Activated T-cell treated with anti-CD3 and anti-CD28 coated beads for 48 hours (primary cell): ENCODE measurements at regions not wholly inside any gene's neighbourhood (a gene's known extent, or its start where the extent isn't known, plus 50 kb on each side); places are given as distances from the start of the nearest gene placed in this dataset.

Experiments
- DNase-seq: peaks from one replicate; pipeline ENCODE4 v3.0.0-alpha.2; 2020; ENCODE audit warnings: low read depth

- no peak for DNase-seq
Observed at GRCh38 chr11:8740129-8740528, 57.5 kb downstream of the RPL27A start.

GRCh38 chr11:8744423-8744822 is 61.8 kb downstream of the RPL27A start:
- no peak for DNase-seq

- no peak for DNase-seq
Observed at GRCh38 chr11:8745431-8746253, 63.0 kb downstream of the RPL27A start.

- no peak for DNase-seq
Observed at GRCh38 chr11:8746331-8746974, 63.9 kb downstream of the RPL27A start.

GRCh38 chr11:8747173-8747572 is 64.6 kb downstream of the RPL27A start:
- DNase-seq: no peak

- DNase-seq: no peak
Observed at GRCh38 chr11:8748317-8748716, 65.7 kb downstream of the RPL27A start.

- DNase-seq: no peak
Observed at GRCh38 chr11:8749202-8749601, 66.6 kb downstream of the RPL27A start.

GRCh38 chr11:8754241-8754640 is 71.6 kb downstream of the RPL27A start:
- no peak for DNase-seq

- no peak for DNase-seq
Observed at GRCh38 chr11:8756201-8756600, 73.6 kb downstream of the RPL27A start.

GRCh38 chr11:8757047-8757446 is 74.5 kb downstream of the RPL27A start:
- DNase-seq: no peak

GRCh38 chr11:8757533-8757932 is 74.9 kb downstream of the RPL27A start:
- DNase-seq: no peak

GRCh38 chr11:8758619-8759169 is 76.1 kb downstream of the RPL27A start:
- DNase-seq: no peak

- no peak for DNase-seq
Observed at GRCh38 chr11:8759634-8760033, 77.0 kb downstream of the RPL27A start.

GRCh38 chr11:8760896-8761295 is 78.3 kb downstream of the RPL27A start:
- no peak for DNase-seq

- DNase-seq: no peak
Observed at GRCh38 chr11:8763070-8763685, 80.6 kb downstream of the RPL27A start.

- no peak for DNase-seq
Observed at GRCh38 chr11:8765294-8765693, 82.7 kb downstream of the RPL27A start.

GRCh38 chr11:8766043-8766987 is 83.7 kb downstream of the RPL27A start:
- no peak for DNase-seq

- DNase-seq: no peak
Observed at GRCh38 chr11:8766988-8767374, 84.4 kb downstream of the RPL27A start.

- DNase-seq: no peak
Observed at GRCh38 chr11:8767466-8768142, 85.0 kb downstream of the RPL27A start.

GRCh38 chr11:8768625-8769333 is 86.2 kb downstream of the RPL27A start:
- DNase-seq: no peak
